CMK (cell line): ENCODE measurements at regions not wholly inside any gene's neighbourhood (a gene's known extent, or its start where the extent isn't known, plus 50 kb on each side); places are given as distances from the start of the nearest gene placed in this dataset.
"Not testable (repeated sequence)": the region's sequence is repeated elsewhere in the genome, so short reads cannot be mapped to it uniquely, and the experiment has no call there.

Experiments used
- DNase-seq: peaks from one replicate; pipeline ENCODE4 v3.0.0-alpha.2; 2010; ENCODE audit warnings: low read depth

DNA sequence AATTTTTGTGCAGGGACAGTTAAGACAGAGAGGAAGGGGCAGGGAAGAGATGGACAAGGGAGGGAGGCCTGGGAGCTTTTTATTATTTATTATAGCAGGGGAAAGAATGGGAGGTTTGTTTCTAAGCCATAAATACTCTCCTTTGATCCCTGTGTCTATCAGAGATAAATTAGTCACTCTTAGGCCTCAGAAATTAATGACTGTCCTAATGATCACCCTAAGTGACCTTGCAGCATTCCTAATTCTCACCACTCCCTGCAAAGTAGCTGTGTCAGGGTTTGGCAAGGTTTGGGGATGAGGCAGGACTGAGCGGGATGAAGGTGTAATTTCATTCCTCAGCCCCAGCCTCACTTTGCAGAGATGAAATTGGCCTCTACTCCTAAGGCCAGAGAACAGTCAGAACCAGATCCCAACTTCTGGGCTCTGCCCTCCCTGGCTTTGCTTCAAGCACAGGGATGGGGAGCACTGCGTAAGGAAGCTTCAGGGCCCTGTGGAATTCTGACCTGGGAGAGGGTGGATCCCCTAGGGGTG lies 95.0 kb downstream of the TMEM17 start:
- DNase-seq, result no peak

DNA sequence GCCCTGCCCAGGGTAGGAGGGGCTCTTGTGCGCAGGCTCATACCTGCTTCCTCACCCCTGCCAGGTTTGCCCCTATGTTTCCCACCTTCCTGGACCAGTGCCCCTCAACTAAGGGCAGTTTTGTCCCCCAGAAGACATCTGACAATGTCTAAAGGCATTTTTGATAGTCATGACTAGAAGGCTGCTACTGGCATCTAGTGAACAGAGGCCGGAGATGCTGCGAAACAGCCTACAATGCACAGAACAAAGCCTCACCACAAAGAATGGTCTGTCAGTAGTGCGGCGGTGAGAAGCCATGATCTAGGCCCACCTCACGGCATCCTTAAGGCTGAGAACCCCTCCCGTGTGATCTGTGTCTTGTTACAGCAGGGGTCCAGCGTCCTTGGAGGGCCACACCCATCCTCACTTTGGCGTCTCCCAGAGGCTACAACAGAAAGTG lies 96.0 kb downstream of the TMEM17 start:
- no peak for DNase-seq

DNA sequence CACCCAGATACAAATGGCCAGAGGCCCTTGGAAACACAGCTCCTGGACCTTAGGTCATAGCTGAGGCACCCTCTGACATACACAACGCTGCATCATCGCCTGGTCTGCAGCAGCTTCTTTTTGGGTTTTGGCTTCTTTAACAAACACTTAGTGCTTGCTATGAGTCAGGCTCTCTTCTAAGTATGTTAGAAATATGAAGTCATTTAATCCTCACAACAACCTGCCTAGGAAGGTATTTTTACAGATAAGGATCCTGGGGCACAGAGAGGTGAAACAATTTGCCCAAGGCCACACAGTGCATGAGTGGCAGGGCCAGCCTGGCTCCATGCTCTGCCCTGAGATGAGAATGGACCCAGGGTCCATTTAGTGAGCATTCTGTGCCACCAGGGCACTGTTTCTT lies 96.6 kb downstream of the TMEM17 start:
- DNase-seq, result no peak

DNA sequence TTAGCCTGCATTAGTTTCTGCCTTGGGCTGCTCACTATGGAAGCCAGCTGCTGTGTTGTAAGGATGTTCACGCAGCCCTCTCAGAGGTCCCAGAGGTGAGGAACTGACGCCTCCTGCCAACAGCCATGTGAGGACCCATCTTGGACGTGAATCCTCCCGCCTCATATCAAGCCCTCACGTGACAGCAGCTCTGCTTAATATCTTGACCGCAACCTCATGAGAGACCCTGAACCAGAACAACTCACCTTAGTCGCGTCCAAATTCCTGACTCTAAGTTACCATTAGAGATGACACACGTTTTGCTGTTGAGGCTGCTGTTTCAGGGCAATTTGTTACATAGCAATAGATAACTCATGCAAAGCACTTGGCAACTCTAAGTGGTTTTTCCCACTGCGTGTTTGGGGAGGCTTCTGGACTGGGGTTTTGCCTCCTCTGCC lies 97.7 kb downstream of the TMEM17 start:
- no peak for DNase-seq

DNA sequence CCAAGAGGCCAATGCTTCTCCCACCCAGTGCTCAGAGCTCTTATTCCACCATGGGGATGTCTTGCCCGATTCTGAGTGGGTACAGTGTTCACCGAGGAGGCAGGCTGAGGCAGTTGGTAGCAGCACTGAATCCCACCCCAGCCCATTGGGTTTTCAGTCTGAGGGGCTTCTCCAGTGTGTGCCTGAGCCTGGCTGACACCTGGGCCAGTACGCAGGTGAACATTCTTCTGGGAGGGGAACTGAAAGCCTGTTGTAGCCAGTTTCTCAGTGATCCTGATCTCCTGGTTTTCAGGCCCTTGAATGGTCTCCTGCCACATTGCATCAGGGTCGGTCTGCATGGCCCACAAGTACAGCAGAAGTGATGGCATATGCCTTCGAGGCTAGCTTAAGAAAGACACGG lies 98.2 kb downstream of the TMEM17 start:
- DNase-seq, result no peak

DNA sequence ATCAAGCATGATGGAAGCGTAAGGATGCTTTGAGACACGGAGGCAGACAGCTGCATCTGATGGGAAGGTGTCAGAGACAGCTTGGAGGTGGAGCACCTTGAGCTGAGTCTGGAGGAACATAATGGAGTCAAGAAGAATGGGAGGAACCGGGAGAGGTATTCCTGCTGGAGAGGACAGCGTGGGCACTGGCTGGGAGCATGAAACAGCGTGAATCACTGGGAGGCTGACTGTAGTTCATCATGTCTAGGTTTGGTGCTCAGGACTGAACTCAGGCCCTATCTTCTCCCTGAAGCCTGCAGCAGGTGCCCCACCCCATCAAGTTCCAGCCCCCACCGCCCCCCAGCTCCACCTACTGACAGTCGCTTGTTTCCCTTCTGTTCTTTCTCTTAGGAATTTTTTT lies 98.6 kb downstream of the TMEM17 start:
- DNase-seq, result no peak

DNA sequence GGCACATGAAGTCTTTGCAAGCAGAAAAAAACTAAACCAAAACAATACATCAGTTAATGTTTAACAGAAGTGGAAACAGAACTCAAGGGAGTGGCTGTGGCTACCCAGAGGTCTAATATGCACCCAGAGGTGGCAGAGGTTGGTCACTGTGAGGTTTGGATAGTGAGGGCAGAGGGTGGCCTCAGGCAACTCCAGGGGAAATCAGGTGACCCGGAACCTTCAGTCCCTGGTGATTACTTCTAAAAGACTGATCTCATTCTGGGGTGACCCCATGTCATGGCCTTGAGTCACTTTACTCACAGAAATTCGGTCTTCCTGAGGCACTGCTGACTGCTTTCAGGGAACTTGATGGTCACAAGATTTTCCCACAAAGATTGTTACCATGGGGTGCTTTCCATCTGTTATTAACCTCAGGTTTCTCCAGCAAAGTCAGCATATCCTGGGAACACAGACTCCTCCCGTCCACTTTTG lies 99.4 kb downstream of the TMEM17 start:
- DNase-seq, result no peak

DNA sequence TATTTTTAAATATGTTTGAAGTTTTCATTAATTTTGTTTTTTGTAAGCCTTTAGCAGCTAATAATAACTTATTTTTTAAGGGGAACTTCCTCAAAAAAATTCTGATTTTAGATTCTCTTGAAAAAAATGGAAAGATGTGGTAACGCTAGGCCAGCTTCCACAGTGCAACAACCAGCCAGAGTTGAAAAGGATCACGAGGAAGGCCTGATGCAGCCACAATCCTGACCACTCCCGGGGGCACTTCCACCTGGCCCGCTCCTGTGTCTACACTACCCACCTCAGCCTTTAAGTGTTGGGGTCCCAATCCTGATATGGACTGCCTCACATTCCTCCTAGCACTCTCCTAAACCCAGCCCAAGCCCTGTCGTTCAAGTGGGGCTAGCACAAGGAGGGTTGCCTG lies 101.1 kb downstream of the TMEM17 start:
- no peak for DNase-seq

DNA sequence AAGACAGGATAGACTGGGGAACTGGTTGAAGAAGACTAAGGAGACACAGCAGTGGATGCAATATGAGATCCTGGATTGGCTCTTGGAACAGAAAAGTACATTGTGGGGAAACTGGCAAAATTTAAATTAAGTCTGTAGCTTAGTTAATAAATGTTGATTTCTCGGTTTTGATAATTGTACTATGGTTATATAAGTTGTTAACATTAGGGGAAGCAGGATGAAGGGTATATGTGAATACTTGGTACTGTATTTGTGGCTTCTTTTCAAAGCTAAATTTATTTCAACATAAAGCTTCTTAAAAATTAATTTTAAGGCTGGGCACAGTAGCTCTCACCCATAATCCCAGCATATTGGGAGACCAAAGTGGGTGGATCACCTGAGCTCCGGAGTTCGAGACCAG lies 103.8 kb downstream of the TMEM17 start:
- DNase-seq, result no peak

- DNase-seq, result no peak
Observed at GRCh38 chr2:62398356-62398755, 107.6 kb downstream of the TMEM17 start.

GRCh38 chr2:62396880-62397279 lies 109.1 kb downstream of the TMEM17 start:
- DNase-seq, result no peak

- no peak for DNase-seq
Observed at GRCh38 chr2:62393293-62393692, 112.7 kb downstream of the TMEM17 start.

GRCh38 chr2:62391696-62392095 lies 114.3 kb downstream of the TMEM17 start:
- DNase-seq, result no peak

- DNase-seq, result not testable (repeated sequence)
Observed at GRCh38 chr2:62386378-62386777, 119.6 kb downstream of the TMEM17 start.

DNA sequence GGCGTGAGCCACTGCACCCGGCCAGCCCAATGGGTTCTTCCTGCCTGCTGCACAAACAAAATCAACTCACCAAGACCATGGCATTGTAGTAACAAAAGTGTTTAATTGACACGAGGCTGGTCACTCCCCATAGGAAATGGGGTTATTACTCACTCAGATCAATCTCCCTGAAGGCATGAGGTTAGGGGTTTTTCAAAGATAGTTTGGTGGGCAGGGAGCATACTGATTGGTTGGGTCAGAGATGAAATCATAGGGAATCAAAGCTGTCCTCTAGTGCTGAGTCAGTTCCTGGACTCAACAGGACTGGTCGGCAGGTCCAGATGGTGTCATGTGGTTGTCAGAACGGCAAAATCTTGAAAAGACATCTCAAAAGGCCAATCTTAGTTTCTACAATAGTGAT lies 122.1 kb downstream of the TMEM17 start:
- DNase-seq, result no peak

- no peak for DNase-seq
Observed at GRCh38 chr2:62382757-62383156, 123.2 kb downstream of the TMEM17 start.

- DNase-seq, result no peak
Observed at GRCh38 chr2:62382122-62382521, 123.9 kb downstream of the TMEM17 start.

- no peak for DNase-seq
Observed at GRCh38 chr2:62381656-62382055, 124.3 kb downstream of the TMEM17 start.

GRCh38 chr2:62379566-62379965 lies 126.4 kb downstream of the TMEM17 start:
- no peak for DNase-seq

DNA sequence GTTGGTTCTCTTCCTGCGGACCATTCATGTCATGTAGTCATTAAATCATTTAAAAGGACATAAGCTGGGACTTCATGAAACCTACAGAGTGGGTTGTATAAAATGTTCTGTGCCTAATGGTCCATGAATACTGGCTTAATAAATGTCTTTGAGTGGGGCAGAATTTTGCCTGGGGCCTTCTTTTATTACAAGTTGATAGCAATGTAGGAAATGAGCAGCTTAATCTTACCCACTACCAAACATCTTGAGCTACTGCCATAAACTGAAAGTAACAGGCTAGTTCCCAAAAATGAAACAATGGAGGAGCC lies 130.9 kb downstream of the TMEM17 start:
- no peak for DNase-seq

- DNase-seq, result no peak
Observed at GRCh38 chr2:62374301-62375112, 131.5 kb downstream of the TMEM17 start.

GRCh38 chr2:62372824-62373223 lies 133.2 kb downstream of the TMEM17 start:
- DNase-seq, result no peak

GRCh38 chr2:62370321-62371250 lies 135.4 kb downstream of the TMEM17 start:
- DNase-seq, result no peak
